Peyer's patch (tissue), 4 donors: ENCODE measurements at regions not wholly inside any gene's neighbourhood (a gene's known extent, or its start where the extent isn't known, plus 50 kb on each side); places are given as distances from the start of the nearest gene placed in this dataset.

Source experiments
- POLR2A ChIP-seq, 2 donors: fragments of 450-650 bp; IDR thresholded peaks; one replicate each; pipeline ENCODE4 v1.5.1; 2017; ENCODE audit warnings: antibody characterized with exemption in 2 of 2, mild to moderate bottlenecking in 2 of 2, moderate library complexity in 2 of 2
- TF ChIP-seq, protein P1 (sequence below), 6 experiments: fragments of 450-650 bp in 4 of 6; fragments of 200-600 bp in 2 of 6; sonication (generic) in 1 of 6; IDR thresholded peaks; one replicate each; pipeline ENCODE4 v1.5.1; 2017 to 2019; ENCODE audit warnings: antibody characterized with exemption in 6 of 6, mild to moderate bottlenecking in 3 of 6, moderate library complexity in 1 of 6

DNA sequence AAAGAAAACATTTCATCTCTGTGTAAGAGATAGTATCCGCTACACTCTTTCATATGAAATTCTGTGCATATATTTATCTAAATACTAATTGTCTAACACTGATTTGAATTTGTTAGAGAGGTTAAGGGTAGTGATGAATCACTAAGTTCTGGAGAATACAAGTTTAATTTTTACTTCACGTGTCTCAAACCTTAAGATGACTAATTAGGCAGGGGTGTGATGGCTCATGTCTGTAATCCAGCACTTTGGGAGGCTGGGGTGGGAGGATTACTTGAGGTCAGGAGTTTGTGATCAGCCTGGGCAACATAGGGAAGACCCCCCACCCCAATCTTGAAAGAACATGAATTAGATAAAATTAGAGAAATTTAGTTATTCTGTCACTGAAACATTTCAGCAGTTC lies 2241.9 kb downstream of the PCDH7 start:
- TF ChIP-seq, protein P1, sequence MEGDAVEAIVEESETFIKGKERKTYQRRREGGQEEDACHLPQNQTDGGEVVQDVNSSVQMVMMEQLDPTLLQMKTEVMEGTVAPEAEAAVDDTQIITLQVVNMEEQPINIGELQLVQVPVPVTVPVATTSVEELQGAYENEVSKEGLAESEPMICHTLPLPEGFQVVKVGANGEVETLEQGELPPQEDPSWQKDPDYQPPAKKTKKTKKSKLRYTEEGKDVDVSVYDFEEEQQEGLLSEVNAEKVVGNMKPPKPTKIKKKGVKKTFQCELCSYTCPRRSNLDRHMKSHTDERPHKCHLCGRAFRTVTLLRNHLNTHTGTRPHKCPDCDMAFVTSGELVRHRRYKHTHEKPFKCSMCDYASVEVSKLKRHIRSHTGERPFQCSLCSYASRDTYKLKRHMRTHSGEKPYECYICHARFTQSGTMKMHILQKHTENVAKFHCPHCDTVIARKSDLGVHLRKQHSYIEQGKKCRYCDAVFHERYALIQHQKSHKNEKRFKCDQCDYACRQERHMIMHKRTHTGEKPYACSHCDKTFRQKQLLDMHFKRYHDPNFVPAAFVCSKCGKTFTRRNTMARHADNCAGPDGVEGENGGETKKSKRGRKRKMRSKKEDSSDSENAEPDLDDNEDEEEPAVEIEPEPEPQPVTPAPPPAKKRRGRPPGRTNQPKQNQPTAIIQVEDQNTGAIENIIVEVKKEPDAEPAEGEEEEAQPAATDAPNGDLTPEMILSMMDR (IDR thresholded peaks at IDR 0.05): no peak
- TF ChIP-seq POLR2A (IDR thresholded peaks at IDR 0.05): no peak
